DMS114 treated with DMSO at 0.1 percent for 48 hours (cell line): ENCODE measurements at regions not wholly inside any gene's neighbourhood (a gene's known extent, or its start where the extent isn't known, plus 50 kb on each side); places are given as distances from the start of the nearest gene placed in this dataset.

Source experiments
- DNase-seq: peaks from one replicate; lab custom pipeline; 2025; ENCODE audit not compliant: unreplicated experiment; lab: John Stamatoyannopoulos, UW

DNA sequence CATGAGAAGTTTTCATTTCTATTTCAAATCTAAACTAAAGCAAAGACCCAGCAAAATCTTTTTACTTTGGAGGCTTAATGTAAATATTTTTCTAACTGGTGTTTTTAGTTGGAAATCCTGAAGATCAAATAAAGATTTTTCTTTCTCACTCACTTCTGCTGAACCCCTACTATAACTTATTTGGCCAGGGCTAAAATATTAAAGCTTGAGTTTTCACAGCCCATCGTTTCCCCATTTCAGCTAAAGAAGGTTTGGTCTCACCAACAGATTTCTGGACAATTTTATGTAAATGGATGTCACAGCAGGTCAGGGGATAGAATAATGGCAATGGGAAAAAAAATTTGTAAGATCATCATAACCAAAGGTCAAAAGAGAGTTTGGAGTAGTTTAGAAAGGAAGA, 92.7 kb upstream of the DCN start:
- no peak for DNase-seq

DNA sequence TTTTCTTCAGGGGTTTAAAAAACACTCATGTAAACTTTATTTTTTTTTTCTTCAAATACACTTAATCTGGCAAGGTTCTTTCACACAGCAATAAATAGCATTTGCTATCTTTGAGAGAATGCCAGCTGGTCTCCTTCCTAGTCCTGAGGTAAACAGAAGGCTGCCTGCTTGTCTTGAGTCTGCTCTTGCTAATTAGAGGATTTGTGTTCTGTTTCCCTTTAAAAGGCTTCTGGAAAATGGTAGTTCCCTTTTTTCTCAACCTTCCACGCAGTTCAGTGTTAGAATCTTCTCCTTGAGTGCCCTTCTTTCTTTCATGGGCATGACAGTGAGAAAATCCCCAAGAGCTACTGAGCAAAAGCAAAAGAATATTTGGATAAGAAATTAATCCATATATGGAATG, 92.3 kb upstream of the DCN start:
- DNase-seq: peak; percentile 26

DNA sequence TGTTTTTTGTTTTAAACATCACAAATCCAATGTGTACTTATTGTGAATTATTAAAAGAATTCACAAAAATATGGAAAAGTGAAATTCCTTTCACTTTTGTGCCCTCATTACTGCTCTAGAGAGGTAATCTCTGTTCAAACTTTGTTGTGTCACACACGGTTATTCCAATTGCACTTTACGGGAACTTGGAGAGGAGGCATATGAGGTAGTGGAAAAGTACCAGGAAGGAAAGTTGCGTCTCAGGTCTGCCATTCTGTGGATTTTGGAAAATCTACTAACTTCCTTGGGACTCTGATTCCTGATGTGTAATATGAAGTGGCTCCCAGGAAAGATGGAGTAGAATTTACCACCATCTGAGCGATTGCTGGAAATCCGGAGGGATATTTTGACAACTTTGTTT, 90.9 kb upstream of the DCN start:
- DNase-seq: no peak

DNA sequence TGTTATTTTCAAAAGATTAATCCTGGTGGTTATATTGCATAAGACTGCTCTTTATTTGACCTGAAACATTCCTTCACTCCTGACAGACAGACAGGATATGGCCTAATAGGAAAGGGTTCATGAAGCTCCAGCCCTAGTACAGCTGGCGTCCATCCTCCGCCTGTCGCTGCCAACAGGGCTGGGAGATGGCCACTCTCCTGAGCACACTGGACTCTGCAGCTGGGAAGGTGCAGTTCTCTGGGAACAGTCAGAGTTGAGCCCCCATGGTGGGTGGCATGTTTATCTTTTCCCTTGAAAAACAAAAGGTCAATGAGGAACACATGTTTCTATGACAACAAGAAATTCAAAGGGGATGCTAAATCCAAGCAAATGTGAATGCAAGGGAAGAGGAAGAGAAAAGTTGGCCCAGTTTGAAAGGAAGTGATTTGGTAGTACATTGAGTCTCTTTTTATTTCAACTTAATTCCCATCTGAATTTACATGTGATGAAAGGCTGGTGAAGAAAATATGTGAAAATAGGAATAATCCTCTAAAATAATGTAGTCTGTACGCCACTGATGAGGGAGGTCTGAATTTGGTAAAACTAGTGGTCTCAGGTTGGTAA, 89.9 kb upstream of the DCN start:
- DNase-seq: peak; percentile 72

DNA sequence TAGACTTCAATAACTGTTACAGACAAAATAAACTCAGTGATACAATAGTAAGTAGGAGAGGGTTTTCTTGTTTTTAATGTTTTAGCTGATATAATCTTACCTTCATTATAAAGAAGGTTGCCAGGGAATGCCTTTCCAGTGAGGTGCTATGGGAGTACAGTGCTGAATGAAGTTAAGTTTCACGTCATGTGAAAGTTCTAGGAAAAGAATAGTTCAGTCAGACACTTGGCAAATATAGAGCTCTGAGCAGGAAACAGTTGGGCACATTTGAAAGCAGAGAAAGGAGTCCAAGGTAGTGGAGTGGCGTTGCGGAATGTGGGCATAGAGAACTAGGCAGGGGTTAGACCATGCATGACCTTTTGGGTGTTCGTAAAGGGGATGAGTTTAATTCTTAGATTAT, 88.6 kb upstream of the DCN start:
- no peak for DNase-seq

DNA sequence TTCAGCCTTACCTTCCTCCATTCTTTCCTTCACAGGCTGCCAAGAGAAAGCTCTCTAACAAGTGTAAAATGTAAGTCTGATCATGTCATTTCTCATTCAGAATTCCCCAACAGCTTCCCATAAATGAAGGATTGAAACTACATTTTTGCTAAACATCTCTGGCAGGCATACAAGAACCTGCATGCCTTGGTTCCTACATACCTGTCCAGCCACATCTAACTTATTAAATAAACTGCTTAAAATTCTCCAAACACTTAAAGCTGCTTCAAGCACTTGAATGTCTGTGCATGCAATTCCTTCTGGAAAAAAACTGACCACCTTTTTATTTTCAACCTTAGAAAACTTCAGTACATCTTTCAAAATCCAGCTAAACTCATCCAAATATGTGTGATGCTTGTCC, 84.4 kb upstream of the DCN start:
- DNase-seq: no peak

DNA sequence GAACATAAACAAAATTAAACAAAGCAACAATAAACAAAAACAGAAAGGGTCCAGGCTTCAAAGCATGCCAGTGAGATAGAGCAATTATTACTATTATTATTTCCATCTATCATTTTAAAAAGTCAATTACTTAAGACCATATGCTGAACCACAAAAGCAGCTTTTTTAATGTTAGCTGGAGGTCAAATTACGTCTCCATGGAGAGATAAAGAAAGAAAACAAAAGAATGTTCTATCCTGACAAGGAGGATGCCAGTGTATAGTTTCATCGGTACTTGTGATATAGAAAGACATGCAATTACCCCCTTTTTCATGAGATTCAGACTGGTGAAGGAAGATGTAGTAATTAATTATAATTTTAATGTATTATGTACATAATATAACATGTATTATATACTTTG, 81.6 kb upstream of the DCN start:
- DNase-seq: no peak

DNA sequence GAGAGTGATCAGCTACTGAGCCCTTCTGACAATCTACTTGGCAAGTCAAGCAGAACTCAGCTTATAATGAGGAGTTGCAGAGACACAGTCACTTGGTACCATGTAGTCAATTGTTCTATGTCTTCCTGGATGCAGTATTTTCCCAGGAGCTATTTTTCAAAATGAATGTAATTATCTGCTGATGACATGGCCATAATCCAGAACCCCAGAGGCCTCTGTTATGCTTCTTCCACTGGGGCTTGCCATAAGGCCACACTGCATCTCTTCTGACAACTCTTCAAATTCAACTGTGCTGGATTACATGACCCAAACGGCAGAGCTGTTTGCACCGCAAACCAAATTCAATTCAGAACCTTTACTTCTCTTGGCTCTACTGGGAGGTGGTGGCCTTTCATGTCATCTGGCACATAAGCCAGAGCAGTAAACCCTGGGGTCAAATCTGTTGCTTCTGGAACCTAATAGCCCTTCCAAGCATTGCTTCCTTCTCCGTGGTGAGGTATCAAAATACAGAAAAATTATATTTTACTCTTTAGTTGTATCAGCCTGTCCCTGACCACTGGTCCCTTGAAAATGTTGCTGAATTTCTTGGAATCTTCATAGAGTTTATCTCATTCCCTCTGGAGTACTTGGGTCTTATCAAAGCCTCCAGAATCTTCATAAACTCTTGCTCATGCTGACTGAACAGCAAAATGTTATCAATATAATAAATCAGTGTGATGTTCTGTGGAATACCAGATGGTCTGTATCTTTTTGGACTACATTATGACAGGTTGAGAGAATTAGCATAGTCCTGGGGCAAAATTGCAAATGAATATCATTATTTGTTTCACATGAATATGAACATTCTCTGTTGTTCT, 79.4 kb upstream of the DCN start:
- no peak for DNase-seq

DNA sequence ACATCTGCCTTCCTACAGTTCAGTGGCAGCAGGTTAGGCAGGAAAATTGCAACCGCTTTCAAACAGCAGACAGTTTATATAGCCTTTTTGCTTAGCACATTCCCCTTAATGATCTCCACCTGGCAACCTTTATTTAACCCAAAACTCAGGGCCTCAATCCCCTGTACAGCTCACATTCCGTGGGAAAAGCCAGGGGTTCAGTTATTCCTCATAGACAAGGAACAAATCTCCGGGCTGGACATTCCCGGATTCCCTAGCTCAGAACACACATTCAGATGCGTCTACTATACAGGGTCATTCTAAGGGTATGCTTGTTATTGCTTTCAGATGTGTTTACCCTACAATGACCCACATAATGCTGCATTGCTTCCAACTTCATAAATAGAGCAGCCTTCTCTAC, 73.8 kb upstream of the DCN start:
- DNase-seq: peak; percentile 78

DNA sequence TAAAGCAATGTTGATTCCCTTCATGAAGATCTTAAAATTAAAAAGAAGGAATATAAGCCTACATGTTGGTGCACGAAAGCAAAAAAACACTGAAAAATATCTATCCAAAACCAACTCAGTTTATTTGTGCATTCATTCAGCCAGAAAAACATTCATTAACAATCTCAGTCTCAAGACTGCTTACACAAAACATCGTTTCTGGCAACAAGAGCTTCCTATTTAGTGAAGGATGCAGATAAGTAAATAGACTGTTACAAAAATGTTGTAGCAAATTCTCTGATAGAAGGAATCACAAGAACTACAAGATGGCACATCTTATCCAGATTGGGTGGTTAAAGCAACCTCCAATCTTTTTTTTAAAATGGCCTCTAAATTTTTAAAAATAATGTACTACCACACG, 69.7 kb upstream of the DCN start:
- DNase-seq: no peak

DNA sequence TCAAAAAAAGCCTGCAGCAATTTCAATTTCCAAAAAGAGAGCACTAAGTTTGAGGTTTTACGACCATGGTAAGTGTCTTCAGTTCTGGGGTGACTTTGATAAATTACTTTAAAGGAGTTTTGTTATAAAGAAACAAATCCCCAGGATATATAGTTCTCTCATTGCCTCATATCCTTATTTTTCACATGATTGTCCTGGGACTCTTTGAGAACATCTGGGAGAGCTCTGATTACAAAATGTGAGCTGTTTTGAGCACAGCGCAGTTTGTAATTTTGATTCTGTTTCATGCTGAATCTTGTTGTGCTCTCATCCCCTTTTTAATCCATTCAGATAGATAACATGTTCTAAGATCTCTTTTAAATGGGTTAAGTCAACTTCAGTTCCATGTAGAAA, 67.7 kb upstream of the DCN start:
- no peak for DNase-seq

DNA sequence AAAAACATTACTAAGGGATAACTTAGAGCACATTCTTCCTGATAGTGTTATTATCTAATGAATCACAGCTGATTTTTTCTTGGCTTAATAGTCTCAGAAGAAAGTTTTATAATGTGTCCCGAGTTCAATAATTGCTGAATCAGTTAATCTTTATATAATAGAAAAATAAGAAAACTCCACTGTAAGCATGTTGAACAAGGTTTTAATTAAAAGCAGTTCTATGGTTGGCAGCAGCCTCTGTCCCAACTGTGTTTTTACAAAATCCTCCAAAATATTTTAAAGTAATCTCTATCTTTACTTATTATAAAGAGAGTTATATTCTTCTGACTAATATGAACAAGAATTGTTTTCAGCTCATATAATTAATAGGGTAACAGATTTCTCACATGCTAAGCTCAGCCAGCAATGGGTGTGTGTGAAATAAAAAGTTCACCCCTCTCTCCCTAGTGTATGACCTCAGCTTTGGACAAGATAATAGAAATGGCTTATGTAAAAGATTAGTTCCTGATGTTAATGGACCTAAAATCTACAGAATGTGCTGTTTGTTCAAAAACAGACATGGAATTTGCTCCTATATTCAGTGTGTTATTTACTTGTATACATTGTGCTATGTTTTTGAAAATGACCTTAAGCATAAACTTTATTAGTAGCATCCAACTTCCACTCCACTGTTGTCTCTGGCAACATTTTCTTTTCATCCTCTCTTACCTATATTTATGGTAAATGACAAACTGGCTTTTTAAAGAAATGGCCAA, 67.1 kb upstream of the DCN start:
- peak; percentile 63 for DNase-seq

DNA sequence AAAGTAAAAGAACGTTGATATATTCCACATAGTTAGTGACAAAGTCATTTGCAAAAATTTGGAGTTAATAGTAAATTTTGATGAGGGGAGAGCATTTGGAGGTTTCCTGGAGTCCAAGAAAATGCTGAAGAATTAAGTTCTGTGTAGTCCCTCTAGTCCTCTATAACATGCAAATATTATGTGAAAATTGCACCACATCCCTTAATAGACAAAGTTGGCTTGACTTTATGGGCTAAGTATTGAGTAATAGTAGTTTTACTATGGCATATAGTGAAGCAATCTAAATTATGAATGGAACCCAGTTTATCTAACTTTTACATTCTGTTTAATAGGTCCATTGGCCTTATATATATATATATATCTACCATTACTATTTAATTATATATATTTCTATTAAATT, 66.4 kb upstream of the DCN start:
- no peak for DNase-seq

DNA sequence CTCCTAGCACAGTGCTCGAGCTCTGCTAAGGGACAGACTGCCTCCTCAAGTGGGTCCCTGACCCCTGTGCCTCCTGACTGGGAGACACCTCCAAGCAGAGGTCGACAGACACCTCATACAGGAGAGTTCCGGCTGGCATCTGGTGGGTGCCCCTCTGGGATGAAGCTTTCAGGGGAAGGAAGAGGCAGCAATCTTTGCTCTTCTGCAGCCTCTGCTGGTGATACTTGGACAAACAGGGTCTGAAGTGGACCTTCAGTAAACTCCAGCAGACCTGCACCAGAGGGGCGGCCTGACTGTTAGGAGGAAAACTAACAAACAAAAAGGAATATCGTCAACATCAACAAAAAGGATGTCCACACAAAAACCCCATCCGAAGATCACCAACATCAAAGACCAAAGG, 60.6 kb upstream of the DCN start:
- peak; percentile 20 for DNase-seq

DNA sequence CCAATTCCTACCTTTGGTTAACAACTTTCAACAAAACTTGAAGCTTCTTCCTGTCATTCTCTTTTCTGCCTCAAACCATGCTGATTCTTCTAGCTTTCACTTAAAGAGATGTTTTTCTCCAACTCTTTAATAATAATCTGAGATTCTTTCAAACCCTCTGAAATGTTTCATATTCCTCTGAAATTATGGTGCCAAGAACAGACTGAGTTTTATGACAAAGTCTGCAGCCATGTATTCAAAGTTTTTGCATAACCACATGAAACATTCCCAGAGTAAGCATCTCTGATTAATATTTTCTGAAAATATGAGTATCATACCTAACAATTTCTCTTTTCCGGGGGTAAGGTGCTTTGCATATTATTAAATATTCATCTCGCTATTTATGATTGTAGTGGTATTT, 59.1 kb upstream of the DCN start:
- DNase-seq: no peak

DNA sequence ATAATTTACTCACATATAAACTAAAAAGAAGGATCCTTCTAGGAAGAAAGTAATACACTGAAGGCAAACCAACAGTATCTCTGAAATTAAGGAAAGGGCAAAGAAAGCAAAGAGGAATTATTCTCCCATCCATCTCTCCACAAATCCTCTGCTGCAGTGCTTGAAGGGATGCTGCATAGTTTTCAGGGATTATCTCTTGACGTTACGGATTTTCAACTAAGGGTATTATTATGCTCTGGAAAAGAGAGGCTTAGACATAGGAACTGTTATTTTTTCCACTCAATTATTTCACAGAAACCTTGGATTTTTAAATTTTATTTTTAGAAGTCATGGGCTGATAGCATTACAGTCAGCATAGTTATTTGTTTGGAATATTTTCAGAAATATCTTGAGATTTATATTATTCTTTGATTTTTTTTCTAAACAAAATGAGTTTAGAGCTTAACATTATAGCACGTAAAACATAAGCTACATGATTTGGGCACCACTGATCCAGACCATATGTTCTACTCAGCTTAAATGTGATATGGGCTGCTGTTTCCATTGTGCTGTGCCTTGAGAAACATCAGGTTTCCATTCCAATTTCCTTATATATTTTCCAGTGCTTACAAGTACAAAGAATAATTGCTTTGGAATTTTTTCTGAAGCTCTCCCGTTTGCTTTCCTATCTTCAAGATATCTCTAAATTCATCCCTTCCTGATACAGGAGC, 57.9 kb upstream of the DCN start:
- DNase-seq: peak; percentile 25

DNA sequence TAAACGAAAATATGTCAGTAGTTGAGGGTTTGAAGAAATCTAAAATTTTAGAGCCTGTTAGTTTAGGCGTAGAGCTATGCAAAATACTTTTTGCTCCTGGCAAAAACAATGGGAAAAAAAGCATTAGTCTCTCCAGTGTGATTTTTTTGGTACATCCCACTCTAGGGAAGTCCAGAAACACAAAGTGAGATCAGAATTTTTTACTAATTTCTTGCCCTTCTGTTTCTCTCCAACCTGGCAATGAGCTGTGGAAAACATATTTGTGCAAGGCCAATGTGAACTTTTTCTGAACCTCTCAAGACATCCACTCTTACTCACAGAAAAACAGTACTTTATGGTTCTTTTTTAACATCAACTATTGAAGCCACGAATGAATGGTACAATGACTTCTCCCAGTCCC, 56.9 kb upstream of the DCN start:
- no peak for DNase-seq
